ENCODE measurements at regions not wholly inside any gene's neighbourhood (a gene's known extent, or its start where the extent isn't known, plus 50 kb on each side); places are given as distances from the start of the nearest gene placed in this dataset.
"Not testable (repeated sequence)": the region's sequence is repeated elsewhere in the genome, so short reads cannot be mapped to it uniquely, and the experiment has no call there.

DNA sequence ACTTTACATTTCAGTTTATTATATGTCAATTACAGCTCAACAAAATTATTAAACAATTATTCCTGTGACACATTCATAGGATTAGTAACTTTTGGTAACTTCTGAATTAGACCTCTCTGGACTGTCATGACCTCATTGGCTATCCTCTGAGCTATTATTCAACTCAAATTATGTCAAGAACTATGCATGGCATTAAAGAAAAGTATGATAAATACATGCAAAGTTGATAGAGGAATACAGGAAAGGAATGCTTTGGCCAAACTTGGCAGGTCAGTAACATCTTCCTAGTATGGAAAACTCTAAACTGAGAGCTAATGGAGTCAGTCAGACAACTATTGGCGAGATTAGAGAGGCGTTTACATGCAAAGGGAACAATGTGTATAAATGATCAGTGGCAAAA is 158.4 kb downstream of the DUSP10 start:
- TF ChIP-seq, protein P1, sequence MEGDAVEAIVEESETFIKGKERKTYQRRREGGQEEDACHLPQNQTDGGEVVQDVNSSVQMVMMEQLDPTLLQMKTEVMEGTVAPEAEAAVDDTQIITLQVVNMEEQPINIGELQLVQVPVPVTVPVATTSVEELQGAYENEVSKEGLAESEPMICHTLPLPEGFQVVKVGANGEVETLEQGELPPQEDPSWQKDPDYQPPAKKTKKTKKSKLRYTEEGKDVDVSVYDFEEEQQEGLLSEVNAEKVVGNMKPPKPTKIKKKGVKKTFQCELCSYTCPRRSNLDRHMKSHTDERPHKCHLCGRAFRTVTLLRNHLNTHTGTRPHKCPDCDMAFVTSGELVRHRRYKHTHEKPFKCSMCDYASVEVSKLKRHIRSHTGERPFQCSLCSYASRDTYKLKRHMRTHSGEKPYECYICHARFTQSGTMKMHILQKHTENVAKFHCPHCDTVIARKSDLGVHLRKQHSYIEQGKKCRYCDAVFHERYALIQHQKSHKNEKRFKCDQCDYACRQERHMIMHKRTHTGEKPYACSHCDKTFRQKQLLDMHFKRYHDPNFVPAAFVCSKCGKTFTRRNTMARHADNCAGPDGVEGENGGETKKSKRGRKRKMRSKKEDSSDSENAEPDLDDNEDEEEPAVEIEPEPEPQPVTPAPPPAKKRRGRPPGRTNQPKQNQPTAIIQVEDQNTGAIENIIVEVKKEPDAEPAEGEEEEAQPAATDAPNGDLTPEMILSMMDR (IDR thresholded peaks at IDR 0.05): no peak

DNA sequence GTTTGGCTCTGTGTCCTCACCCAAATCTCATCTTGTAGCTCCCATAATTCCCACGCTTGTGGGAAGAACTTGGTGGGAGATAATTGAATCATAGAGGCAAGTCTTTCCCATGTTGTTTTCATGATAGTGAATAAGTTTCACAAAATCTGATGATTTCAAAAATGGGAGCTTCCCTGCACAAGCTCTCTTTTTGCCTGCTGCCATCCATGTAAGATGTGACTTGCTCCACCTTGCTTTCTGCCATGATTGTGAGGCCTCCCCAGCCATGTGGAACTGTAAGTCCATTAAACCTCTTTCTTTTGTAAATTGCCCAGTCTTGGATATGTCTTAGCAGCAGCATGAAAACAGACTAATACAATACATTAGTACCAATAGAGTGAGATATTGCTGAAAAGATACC is 154.9 kb downstream of the DUSP10 start:
- H3K27ac ChIP-seq; H3K27me3 ChIP-seq (ENCODE audit: control insufficient read depth, insufficient read depth, low read length); H3K4me1 ChIP-seq; H3K36me3 ChIP-seq (ENCODE audit: control insufficient read depth, insufficient read depth, low read length); H3K9me3 ChIP-seq (ENCODE audit: control insufficient read depth, low read length); H2AFZ ChIP-seq; H3K9ac ChIP-seq; H3K79me2 ChIP-seq; H3K4me2 ChIP-seq (ENCODE audit: low read length); H3K4me3 ChIP-seq (ENCODE audit: low read depth, low read length): not testable (repeated sequence)

More for the DNA sequence above, 158.4 kb downstream of the DUSP10 start:
- Histone ChIP-seq H3K4me3 (ENCODE audit: low read depth, low read length) (no peak overlapping the region), H3K27ac (no peak overlapping the region), H3K9me3 (ENCODE audit: control insufficient read depth, low read length) (no peaks in the 10 kb centered on the region), H3K79me2 (no peaks in the 10 kb centered on the region), H2AFZ (no peak overlapping the region), H3K4me1 (no peaks in the 10 kb centered on the region), H3K4me2 (ENCODE audit: low read length) (no peak overlapping the region), H3K27me3 (ENCODE audit: control insufficient read depth, insufficient read depth, low read length) (no peaks in the 10 kb centered on the region), H3K9ac (no peak overlapping the region), H3K36me3 (ENCODE audit: control insufficient read depth, insufficient read depth, low read length) (no peaks in the 10 kb centered on the region)

DNA sequence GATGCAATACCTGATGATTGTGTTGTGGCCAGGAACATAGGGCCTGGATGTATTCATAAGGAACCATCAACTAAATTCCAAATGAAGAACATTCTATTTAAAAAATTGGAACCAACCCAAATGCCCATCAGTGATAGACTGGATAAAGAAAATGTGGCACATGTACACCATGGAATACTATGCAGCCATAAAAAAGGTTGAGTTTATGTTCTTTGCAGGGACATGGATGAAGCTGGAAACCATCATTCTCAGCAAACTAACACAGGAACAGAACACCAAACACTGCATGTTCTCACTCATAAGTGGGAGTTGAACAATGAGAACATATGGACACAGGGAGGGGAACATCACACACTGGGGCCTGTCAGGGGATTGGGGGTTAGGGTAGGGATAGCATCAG is 150.6 kb downstream of the DUSP10 start:
- not testable (repeated sequence) for H3K27me3 ChIP-seq (ENCODE audit: control insufficient read depth, insufficient read depth, low read length); H3K4me1 ChIP-seq; H3K27ac ChIP-seq; H3K4me2 ChIP-seq (ENCODE audit: low read length); H3K79me2 ChIP-seq; H3K9me3 ChIP-seq (ENCODE audit: control insufficient read depth, low read length); H3K4me3 ChIP-seq (ENCODE audit: low read depth, low read length); H3K36me3 ChIP-seq (ENCODE audit: control insufficient read depth, insufficient read depth, low read length); H2AFZ ChIP-seq; H3K9ac ChIP-seq

DNA sequence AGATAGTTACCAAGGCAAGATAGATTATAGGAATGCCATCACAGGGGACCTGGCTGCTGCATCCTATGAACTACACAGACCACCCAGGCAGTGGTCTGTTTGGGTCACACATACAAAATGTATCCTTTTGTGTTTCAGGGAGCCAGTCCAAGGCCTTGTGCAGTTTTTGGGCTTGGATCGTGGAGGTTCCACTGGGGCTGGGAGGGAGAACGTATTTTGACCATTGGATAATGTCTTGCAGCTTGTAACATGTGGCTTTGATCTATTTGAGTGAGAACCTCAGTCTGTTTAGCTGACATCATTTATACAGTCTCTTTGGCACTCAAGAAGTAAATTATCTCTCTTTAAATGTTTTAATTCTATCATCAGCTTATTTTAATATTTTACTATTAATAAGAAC is 147.3 kb downstream of the DUSP10 start:
- Histone ChIP-seq H2AFZ (no peak overlapping the region), H3K27ac (no peak overlapping the region), H3K36me3 (ENCODE audit: control insufficient read depth, insufficient read depth, low read length) (no peaks in the 10 kb centered on the region), H3K79me2 (no peaks in the 10 kb centered on the region), H3K9me3 (ENCODE audit: control insufficient read depth, low read length) (no peaks in the 10 kb centered on the region), H3K4me3 (ENCODE audit: low read depth, low read length) (no peak overlapping the region), H3K9ac (no peak overlapping the region), H3K4me2 (ENCODE audit: low read length) (no peak overlapping the region), H3K27me3 (ENCODE audit: control insufficient read depth, insufficient read depth, low read length) (no peaks in the 10 kb centered on the region), H3K4me1 (no peaks in the 10 kb centered on the region)
- TF ChIP-seq, protein P1 (IDR thresholded peaks at IDR 0.05): no peak

DNA sequence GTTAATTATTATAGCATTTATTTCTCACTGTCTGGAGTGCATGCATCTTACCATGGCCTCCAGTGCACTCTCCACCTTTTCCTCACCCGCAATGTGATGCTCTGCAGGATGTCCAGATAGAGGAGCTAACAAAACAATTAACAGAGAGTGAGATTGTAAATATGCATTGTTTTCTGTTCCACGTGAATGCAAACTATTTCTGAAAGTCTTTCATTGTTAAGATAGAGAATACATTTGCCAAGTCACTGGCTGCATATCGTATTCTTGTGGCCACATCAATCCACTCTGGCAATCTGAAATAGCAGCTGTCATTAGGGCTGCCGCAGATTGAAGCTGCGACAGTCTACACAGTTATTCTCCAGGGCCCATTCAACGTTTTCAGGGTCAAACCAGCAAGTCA is 143.8 kb downstream of the DUSP10 start:
- TF ChIP-seq, protein P1 (IDR thresholded peaks at IDR 0.05): no peak
- Histone ChIP-seq H3K4me3 (ENCODE audit: low read depth, low read length) (no peak overlapping the region), H3K36me3 (ENCODE audit: control insufficient read depth, insufficient read depth, low read length) (no peaks in the 10 kb centered on the region), H3K4me1 (no peaks in the 10 kb centered on the region), H3K9me3 (ENCODE audit: control insufficient read depth, low read length) (no peaks in the 10 kb centered on the region), H3K79me2 (no peaks in the 10 kb centered on the region), H3K27me3 (ENCODE audit: control insufficient read depth, insufficient read depth, low read length) (no peaks in the 10 kb centered on the region), H2AFZ (no peak overlapping the region), H3K4me2 (ENCODE audit: low read length) (no peak overlapping the region), H3K27ac (no peak overlapping the region), H3K9ac (no peak overlapping the region)

DNA sequence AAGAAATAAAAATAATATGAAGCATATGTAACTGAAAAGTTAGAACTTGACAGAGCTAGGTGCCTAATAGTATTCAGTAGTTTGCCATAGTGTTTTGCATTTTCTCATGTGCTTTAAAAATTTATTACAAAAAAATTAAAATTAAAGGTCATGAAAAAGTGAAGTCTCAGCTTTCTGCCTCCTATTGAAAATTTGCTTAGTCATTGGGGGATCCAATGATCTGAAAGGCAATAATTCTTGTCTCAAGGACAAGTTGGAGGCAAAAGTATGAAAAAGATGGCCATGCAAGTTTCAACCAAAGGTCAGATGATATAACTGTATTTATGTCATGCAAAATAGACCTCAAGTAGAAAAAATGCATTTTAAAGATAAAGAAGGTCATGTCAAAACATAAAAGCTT is 140.7 kb downstream of the DUSP10 start:
- no peak overlapping the region for H3K4me2 ChIP-seq (ENCODE audit: low read length)
- no peaks in the 10 kb centered on the region for H3K4me1 ChIP-seq
- H3K27ac ChIP-seq: no peak overlapping the region
- no peak overlapping the region for H3K9ac ChIP-seq
- H3K4me3 ChIP-seq (ENCODE audit: low read depth, low read length): no peak overlapping the region
- TF ChIP-seq, protein P1 (IDR thresholded peaks at IDR 0.05): no peak
- H3K36me3 ChIP-seq (ENCODE audit: control insufficient read depth, insufficient read depth, low read length): no peaks in the 10 kb centered on the region
- H3K27me3 ChIP-seq (ENCODE audit: control insufficient read depth, insufficient read depth, low read length): no peaks in the 10 kb centered on the region
- H2AFZ ChIP-seq: no peak overlapping the region
- no peaks in the 10 kb centered on the region for H3K79me2 ChIP-seq
- no peaks in the 10 kb centered on the region for H3K9me3 ChIP-seq (ENCODE audit: control insufficient read depth, low read length)
